Erythroblast (primary cell): ENCODE measurements at regions not wholly inside any gene's neighbourhood (a gene's known extent, or its start where the extent isn't known, plus 50 kb on each side); places are given as distances from the start of the nearest gene placed in this dataset.

Experiments
- GATA1 ChIP-seq: IDR thresholded peaks from 2 replicates; pipeline ENCODE4 v1.6.1; 2011; ENCODE audit warnings: low read depth, mild to moderate bottlenecking, control low read depth, low read length, moderate library complexity
- POLR2A ChIP-seq: IDR thresholded peaks from 2 replicates; pipeline ENCODE4 v1.6.1; 2011; ENCODE audit warnings: mild to moderate bottlenecking, low read length

DNA sequence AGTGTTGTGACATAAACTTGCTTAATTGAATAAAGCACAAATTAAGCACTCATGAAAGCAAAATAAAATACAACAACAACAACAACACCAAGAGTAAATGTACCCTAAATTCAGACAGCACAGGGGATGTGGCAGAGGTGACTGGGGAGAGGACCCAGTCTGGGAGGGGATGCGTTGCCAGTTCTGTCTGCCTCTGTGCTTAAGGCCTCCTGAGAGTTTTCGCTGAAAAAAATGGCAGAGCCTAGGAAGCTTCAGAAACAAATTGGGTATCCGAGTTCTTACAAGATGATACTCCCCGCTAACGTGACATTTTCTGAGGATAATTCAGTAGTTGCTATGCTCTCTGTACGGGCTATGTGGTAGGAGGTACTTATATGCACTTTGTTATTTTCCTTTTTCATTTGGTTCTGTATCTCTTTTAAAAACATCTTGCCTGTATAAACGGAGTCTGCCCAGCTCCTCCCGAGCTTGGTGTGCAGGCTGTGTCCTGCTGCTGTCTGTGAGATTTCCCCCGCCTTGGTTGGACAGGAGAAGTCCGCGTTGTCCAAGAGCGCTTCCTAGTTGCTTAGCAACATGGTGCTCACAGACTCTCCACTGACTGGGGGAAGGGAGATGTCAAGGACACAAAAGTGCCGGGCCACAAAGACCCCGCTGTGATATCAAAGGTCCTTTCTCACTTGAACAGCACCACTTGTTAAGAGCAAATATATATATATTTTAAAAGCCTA, 134.2 kb upstream of the CPHXL start:
- no peak for TF ChIP-seq POLR2A
- no peak for TF ChIP-seq GATA1
